HepG2 (cell line): ENCODE measurements at regions not wholly inside any gene's neighbourhood (a gene's known extent, or its start where the extent isn't known, plus 50 kb on each side); places are given as distances from the start of the nearest gene placed in this dataset.

Source experiments
- ATM ChIP-seq: fragments of 450-650 bp; IDR thresholded peaks from 2 replicates; pipeline ENCODE4 v1.7.1; 2017; ENCODE audit warnings: mild to moderate bottlenecking, borderline replicate concordance
- CBFB ChIP-seq: sonication (generic); formaldehyde crosslinking; IDR thresholded peaks from 2 replicates; pipeline ENCODE4 v1.4.0; 2020; ENCODE audit warnings: missing genetic modification reagents
- FIP1L1 ChIP-seq: fragments of 200-400 bp; formaldehyde crosslinking; IDR thresholded peaks from 2 replicates; pipeline ENCODE4 v1.6.1; 2018; ENCODE audit warnings: low read depth, mild to moderate bottlenecking, low read length, moderate library complexity, borderline replicate concordance; ENCODE audit not compliant: insufficient read depth
- HIVEP1 ChIP-seq: sonication (generic); formaldehyde crosslinking; IDR thresholded peaks from 2 replicates; pipeline ENCODE4 v1.4.0; 2020; ENCODE audit warnings: mild to moderate bottlenecking, missing genetic modification reagents
- HNRNPLL ChIP-seq: fragments of 200-400 bp; formaldehyde crosslinking; IDR thresholded peaks from 2 replicates; pipeline ENCODE4 v1.6.1; 2017; ENCODE audit warnings: mild to moderate bottlenecking, low read depth, low read length; ENCODE audit not compliant: poor library complexity, severe bottlenecking
- NCOA1 ChIP-seq: sonication (generic); formaldehyde crosslinking; IDR thresholded peaks from 2 replicates; pipeline ENCODE4 v1.9.0; 2021; ENCODE audit warnings: missing genetic modification reagents
- REXO4 ChIP-seq: sonication (generic); formaldehyde crosslinking; IDR thresholded peaks from 2 replicates; pipeline ENCODE4 v1.8.0; 2022; ENCODE audit warnings: missing genetic modification reagents, mild to moderate bottlenecking, borderline replicate concordance
- SIX1 ChIP-seq: sonication (generic); formaldehyde crosslinking; IDR thresholded peaks from 2 replicates; pipeline ENCODE4 v1.4.0; 2020; ENCODE audit warnings: missing genetic modification reagents, borderline replicate concordance
- ZMYM2 ChIP-seq: sonication (generic); formaldehyde crosslinking; IDR thresholded peaks from 2 replicates; pipeline ENCODE4 v1.8.0; 2022; ENCODE audit warnings: mild to moderate bottlenecking, missing genetic modification reagents
- TF ChIP-seq, protein P1 (sequence below): sonication (generic); formaldehyde crosslinking; IDR thresholded peaks from 2 replicates; pipeline ENCODE4 v1.8.0; 2022; ENCODE audit warnings: missing genetic modification reagents, low read depth, mild to moderate bottlenecking, borderline replicate concordance
- TF ChIP-seq, protein P2 (sequence below): sonication (generic); formaldehyde crosslinking; IDR thresholded peaks from 2 replicates; pipeline ENCODE4 v1.4.0; 2020; ENCODE audit warnings: missing genetic modification reagents
- TF ChIP-seq, protein P3 (sequence below): IDR thresholded peaks from 2 replicates; pipeline ENCODE4 v1.6.1; 2016; ENCODE audit warnings: mild to moderate bottlenecking
- TF ChIP-seq, protein P4 (sequence below): sonication (generic); formaldehyde crosslinking; IDR thresholded peaks from 2 replicates; pipeline ENCODE4 v1.4.0; 2020; ENCODE audit warnings: mild to moderate bottlenecking, missing genetic modification reagents, borderline replicate concordance
- TF ChIP-seq, protein P5 (sequence below): IDR thresholded peaks from 2 replicates; pipeline ENCODE4 v1.6.1; 2012; ENCODE audit warnings: low read depth, low read length, improper control_type of control experiment

DNA sequence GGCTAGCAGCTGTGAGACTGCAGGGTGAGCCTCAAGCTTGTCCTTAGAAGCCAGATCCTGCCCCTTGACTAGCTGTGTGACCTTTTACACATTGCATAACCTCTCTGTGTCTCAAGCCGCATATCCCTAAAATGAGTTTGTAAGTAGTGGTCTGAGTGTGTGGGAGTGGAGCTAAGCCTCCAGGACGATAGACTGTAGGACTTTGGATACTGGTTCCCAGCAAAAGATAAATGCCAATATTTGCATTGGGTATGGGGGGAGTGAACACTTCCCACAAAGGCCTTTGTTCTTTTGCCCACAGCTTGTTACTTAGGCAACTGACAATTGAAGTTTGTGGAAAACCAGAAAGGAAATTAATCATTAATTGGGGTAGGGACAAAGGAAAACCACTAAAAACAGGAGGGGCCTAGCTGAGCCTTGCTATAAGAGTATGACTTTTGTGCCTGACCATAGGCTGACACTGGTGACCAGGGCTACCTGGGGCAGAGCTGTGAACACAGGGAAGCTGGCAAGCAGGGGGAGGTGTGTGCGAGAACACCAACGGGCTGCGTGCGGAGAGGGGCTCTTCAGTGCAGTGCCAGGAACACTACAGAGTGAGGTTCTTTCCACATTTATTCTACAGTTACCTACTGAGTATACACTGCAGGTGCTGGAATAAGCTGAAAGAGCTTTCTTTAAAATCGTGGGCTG lies 102.4 kb upstream of the ETV3 start (continued):
- TF ChIP-seq HIVEP1 (CRISPR knock-in tag) (0 out of 2 replicates have a peak, but pooled peaks have one; percentile 33), SIX1 (peak; percentile 57; the same call in 1 of the 2 replicates), ZMYM2 (CRISPR knock-in tag) (0 out of 2 replicates have a peak, but pooled peaks have one; percentile 68), FIP1L1 (no peak), CBFB (peak; percentile 94), HNRNPLL (no peak), NCOA1 (CRISPR knock-in tag) (no peak), REXO4 (CRISPR knock-in tag) (no peak), ATM (no peak)
- TF ChIP-seq, protein P1, sequence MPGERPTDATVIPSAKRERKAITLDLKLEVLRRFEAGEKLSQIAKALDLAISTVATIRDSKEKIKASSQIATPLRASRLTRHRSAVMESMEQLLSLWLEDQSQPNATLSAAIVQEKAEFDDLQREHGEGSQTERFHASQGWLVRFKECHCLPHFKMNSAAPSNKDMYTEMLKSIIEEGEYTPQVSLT (CRISPR knock-in tag): no peak
- TF ChIP-seq, protein P2, sequence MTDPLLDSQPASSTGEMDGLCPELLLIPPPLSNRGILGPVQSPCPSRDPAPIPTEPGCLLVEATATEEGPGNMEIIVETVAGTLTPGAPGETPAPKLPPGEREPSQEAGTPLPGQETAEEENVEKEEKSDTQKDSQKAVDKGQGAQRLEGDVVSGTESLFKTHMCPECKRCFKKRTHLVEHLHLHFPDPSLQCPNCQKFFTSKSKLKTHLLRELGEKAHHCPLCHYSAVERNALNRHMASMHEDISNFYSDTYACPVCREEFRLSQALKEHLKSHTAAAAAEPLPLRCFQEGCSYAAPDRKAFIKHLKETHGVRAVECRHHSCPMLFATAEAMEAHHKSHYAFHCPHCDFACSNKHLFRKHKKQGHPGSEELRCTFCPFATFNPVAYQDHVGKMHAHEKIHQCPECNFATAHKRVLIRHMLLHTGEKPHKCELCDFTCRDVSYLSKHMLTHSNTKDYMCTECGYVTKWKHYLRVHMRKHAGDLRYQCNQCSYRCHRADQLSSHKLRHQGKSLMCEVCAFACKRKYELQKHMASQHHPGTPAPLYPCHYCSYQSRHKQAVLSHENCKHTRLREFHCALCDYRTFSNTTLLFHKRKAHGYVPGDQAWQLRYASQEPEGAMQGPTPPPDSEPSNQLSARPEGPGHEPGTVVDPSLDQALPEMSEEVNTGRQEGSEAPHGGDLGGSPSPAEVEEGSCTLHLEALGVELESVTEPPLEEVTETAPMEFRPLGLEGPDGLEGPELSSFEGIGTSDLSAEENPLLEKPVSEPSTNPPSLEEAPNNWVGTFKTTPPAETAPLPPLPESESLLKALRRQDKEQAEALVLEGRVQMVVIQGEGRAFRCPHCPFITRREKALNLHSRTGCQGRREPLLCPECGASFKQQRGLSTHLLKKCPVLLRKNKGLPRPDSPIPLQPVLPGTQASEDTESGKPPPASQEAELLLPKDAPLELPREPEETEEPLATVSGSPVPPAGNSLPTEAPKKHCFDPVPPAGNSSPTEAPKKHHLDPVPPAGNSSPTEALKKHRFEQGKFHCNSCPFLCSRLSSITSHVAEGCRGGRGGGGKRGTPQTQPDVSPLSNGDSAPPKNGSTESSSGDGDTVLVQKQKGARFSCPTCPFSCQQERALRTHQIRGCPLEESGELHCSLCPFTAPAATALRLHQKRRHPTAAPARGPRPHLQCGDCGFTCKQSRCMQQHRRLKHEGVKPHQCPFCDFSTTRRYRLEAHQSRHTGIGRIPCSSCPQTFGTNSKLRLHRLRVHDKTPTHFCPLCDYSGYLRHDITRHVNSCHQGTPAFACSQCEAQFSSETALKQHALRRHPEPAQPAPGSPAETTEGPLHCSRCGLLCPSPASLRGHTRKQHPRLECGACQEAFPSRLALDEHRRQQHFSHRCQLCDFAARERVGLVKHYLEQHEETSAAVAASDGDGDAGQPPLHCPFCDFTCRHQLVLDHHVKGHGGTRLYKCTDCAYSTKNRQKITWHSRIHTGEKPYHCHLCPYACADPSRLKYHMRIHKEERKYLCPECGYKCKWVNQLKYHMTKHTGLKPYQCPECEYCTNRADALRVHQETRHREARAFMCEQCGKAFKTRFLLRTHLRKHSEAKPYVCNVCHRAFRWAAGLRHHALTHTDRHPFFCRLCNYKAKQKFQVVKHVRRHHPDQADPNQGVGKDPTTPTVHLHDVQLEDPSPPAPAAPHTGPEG (CRISPR knock-in tag): 0 out of 2 replicates have a peak, but pooled peaks have one; percentile 33
- TF ChIP-seq, protein P3, sequence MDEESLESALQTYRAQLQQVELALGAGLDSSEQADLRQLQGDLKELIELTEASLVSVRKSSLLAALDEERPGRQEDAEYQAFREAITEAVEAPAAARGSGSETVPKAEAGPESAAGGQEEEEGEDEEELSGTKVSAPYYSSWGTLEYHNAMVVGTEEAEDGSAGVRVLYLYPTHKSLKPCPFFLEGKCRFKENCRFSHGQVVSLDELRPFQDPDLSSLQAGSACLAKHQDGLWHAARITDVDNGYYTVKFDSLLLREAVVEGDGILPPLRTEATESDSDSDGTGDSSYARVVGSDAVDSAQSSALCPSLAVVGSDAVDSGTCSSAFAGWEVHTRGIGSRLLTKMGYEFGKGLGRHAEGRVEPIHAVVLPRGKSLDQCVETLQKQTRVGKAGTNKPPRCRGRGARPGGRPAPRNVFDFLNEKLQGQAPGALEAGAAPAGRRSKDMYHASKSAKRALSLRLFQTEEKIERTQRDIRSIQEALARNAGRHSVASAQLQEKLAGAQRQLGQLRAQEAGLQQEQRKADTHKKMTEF (CRISPR knock-in tag): peak; percentile 94
- TF ChIP-seq, protein P4, sequence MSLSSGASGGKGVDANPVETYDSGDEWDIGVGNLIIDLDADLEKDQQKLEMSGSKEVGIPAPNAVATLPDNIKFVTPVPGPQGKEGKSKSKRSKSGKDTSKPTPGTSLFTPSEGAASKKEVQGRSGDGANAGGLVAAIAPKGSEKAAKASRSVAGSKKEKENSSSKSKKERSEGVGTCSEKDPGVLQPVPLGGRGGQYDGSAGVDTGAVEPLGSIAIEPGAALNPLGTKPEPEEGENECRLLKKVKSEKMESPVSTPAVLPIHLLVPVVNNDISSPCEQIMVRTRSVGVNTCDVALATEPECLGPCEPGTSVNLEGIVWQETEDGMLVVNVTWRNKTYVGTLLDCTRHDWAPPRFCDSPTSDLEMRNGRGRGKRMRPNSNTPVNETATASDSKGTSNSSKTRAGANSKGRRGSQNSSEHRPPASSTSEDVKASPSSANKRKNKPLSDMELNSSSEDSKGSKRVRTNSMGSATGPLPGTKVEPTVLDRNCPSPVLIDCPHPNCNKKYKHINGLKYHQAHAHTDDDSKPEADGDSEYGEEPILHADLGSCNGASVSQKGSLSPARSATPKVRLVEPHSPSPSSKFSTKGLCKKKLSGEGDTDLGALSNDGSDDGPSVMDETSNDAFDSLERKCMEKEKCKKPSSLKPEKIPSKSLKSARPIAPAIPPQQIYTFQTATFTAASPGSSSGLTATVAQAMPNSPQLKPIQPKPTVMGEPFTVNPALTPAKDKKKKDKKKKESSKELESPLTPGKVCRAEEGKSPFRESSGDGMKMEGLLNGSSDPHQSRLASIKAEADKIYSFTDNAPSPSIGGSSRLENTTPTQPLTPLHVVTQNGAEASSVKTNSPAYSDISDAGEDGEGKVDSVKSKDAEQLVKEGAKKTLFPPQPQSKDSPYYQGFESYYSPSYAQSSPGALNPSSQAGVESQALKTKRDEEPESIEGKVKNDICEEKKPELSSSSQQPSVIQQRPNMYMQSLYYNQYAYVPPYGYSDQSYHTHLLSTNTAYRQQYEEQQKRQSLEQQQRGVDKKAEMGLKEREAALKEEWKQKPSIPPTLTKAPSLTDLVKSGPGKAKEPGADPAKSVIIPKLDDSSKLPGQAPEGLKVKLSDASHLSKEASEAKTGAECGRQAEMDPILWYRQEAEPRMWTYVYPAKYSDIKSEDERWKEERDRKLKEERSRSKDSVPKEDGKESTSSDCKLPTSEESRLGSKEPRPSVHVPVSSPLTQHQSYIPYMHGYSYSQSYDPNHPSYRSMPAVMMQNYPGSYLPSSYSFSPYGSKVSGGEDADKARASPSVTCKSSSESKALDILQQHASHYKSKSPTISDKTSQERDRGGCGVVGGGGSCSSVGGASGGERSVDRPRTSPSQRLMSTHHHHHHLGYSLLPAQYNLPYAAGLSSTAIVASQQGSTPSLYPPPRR (CRISPR knock-in tag): peak; percentile 93
- TF ChIP-seq, protein P5, sequence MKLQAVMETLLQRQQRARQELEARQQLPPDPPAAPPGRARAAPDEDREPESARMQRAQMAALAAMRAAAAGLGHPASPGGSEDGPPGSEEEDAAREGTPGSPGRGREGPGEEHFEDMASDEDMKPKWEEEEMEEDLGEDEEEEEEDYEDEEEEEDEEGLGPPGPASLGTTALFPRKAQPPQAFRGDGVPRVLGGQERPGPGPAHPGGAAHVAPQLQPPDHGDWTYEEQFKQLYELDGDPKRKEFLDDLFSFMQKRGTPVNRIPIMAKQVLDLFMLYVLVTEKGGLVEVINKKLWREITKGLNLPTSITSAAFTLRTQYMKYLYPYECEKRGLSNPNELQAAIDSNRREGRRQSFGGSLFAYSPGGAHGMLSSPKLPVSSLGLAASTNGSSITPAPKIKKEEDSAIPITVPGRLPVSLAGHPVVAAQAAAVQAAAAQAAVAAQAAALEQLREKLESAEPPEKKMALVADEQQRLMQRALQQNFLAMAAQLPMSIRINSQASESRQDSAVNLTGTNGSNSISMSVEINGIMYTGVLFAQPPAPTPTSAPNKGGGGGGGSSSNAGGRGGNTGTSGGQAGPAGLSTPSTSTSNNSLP: peak; percentile 95
